HuH-7.5 (cell line): ENCODE measurements at regions not wholly inside any gene's neighbourhood (a gene's known extent, or its start where the extent isn't known, plus 50 kb on each side); places are given as distances from the start of the nearest gene placed in this dataset.

Experiments used
- DNase-seq: peaks from one replicate; pipeline ENCODE4 v3.0.0; 2011; ENCODE audit warnings: low spot score

- no peak for DNase-seq
These were observed 93.3 kb downstream of the EDN1 start for GRCh38 chr6:12383448-12383847.

DNA sequence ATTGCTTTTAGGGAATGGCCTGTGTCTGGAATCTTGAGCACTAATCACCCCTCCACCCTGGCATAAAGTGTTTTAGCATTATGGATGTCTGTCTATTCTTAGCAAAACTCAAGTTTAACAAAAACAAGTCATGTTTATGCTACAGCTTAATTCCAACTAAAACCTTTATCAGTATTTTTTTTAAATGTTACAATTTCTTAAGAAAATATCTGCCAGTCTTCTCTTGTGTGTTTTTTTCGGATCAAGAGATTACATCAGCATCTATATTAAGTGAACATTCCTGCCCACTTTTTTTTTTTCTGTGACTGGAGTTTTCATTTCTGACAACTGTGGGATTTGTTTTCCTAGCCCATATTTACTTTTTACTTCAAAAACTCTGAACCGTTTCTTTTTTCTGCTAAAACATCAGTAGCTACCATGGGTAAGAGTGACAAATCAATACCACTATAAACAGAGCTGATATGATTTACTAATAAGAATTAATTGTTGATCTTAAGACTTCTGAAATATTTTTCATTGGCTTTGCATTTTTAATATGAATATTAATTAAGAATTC is 94.3 kb downstream of the EDN1 start:
- no peak for DNase-seq

GRCh38 chr6:12385316-12385715 is 95.2 kb downstream of the EDN1 start:
- DNase-seq, result no peak

- no peak for DNase-seq
These were observed 96.7 kb downstream of the EDN1 start for GRCh38 chr6:12386816-12387215.

DNA sequence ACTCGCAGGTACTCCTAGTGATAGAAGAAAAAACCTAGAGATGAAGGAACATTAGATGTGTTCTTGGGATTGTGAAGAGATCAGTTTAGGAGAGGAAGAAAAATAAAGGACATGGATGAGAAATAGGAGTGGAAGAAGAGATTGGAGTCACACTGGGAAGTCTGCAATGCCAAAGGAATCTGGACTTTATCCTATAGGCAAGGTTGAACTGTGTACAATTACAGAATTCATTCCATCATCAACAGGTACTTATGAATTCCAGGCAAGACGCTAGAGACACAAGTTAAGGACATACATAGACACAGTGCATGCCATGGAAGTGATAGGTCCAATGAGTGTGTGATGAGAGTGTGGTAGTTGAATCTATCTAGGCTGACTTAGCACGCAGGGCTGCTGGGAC is 101.3 kb downstream of the EDN1 start:
- no peak for DNase-seq

- no peak for DNase-seq
These were observed 102.3 kb downstream of the EDN1 start for GRCh38 chr6:12392490-12392889.

- no peak for DNase-seq
These were observed 102.9 kb downstream of the EDN1 start for GRCh38 chr6:12393100-12393499.

DNA sequence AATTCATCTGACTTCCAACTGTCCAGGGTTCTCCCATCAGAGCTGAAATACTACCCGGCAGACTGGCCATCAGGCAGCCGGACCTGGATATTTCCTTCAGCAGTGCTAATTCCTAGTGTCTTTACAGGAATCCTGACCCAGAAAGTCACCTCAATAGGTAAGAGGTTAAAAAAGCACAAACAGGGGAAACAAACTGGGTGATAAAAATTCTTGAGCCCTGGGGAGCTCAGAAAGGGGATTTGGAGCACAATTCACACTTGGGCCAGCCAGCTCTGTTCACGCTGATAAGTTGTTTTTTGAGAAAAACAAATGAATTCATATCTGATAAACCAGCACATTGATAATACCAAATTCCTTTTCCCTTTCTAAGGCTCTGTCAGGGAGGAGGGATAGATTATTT is 104.0 kb downstream of the EDN1 start:
- no peak for DNase-seq

- DNase-seq, result no peak
These were observed 105.7 kb downstream of the EDN1 start for GRCh38 chr6:12395898-12396297.

DNA sequence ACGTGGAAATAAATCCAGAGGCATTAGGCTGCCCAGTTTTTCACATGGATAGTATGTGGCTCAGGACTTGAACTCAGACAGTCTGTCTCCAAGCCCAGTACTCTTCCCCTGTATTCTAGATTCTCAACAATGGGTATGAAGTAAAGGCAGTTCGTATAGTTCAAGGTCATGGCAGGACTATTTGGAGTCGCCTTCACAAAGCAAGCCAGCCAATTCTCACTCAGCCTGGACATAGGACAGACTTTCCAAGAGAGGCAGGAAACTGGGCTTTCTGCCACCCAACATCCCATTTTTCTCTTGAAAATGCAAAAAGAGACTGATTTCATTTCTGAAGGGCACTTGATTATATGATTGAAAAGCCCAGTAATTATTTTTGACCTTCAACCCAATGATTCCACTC is 111.0 kb downstream of the EDN1 start:
- DNase-seq, result no peak

GRCh38 chr6:12403201-12403826 is 113.2 kb downstream of the EDN1 start:
- no peak for DNase-seq

- DNase-seq, result no peak
These were observed 113.9 kb downstream of the EDN1 start for GRCh38 chr6:12403947-12404647.

DNA sequence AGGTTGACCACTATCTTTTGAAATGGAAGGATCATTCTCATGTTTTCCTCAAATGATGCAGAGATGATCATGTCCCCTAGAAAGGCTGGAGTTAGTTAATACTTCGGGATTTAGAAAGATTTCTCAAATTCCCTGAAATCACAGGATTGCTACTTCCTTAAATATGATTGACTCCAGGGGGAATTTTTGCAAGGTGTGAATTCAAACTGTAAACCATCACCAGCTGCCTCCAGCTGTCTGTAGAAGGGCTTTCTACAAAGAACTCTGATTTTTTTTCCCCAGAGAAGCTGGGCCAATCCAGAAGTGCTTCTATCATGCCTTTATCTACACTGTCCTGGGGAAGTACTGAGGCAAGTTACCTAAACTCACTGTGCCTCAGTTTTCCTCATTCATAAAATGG is 114.5 kb downstream of the EDN1 start:
- DNase-seq, result no peak

DNA sequence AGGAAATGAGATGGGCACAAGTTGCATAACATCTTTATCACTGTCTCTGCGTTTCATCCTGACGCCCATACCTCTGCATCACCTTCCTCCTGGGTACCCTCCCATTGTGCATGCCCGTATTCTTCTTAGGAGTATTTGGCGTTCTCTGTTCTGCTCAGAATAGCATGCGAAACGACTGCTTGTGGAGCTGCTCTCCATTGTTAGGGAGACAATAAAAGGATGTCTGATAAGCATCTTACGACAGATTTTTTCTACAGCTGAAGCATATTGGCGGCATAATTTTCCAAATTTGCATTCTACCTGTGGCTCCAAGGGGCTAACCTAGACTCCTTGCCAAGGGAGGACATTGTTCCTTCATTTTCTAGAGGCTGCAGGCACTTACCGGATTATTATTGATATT is 118.6 kb downstream of the EDN1 start:
- no peak for DNase-seq

DNA sequence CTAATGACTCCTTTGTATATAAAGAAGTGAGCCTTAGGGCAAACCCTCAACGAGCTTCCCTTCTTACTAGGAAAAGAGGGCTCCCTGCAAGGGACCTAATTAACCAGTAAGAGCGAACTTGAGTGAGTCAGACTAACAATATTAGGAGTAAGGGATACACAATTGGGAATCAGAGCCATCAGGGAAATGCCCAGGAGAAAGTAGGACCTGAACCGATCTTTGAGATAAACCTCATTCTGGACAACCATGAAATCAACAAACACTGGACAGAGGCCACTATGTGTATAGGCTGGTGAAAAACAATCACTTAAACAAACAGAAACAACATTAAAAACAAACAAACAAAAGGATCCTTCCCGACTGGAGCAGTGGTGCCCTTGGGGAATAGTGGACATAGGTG is 120.8 kb downstream of the EDN1 start:
- DNase-seq, result no peak

GRCh38 chr6:12414096-12414675 is 124.0 kb downstream of the EDN1 start:
- no peak for DNase-seq

DNA sequence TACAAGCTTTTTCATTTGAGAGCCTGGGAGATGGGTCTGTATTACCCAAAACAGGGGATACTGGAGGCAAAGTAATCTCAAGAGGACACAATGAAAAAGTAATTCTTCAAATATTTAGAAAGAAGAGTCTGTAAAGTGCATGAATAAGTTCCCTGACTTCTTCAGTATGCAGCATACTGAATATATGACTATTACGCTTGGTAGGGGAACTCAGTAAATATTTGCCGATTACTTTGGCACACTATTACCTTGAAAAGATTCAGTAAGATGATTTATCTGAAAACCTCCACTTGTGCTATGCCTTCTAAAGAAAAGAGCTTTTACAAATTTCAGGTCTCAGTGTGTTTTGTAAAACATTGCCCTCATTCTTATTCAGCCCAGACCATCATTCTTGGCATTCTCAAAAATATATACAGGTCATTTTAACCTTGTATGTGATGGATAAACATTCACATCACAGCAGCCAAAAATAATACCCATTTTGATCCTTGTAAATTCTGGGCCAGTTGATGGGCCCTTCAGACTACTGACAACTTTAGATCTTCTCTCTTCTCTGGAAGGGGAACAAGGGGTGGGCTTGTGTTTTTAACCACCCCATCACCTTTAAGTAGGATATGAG is 125.9 kb downstream of the EDN1 start:
- no peak for DNase-seq

GRCh38 chr6:12417191-12417590 is 127.0 kb downstream of the EDN1 start:
- no peak for DNase-seq

DNA sequence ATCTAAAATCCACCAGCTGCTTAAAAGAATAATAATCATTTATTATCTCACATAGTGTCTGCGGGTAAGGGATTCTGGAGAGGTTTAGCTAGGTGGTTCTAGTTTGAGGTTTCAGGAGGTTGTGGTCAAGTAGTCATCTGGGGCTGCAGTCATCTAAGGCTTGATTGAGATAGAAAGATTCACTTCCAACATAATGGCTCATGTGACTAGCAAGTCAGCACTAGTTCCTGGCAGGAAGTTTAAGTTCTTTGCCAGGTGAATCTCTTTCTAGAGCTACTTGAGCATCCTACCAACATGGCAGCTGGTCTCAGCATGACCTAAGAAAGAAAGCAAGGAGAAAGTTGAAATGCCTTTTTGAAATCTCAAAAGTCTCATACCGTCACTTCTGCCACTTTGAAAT is 128.8 kb downstream of the EDN1 start:
- DNase-seq, result no peak

DNA sequence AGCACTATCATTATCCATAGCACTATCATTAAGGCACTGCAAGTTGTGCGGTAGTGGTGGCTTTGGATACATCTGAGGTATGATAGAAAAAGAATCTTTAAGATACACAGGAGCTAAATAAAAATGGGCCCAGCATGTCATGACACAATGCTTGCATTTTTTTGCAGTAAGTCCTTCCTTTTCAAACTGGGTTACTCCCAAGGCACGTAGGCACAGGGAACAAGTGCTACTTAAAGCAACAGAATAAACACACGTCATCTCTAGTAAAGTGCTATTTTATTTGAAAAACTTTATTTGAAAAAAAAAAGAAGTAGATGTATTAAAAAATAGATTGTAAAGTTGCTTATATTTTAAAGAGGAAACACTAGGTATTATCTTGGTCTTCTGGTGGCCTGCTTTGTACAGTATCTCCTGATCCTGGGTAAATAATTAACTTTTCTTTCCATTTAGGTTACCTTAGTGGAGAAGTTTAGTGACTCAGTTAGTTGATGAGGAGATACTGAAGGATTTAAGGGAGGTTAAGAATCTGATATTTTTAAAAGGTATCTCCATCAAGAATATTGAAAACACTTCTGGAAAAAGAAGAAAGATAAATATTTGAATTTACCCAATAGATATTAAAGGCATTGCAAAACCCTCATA is 129.6 kb downstream of the EDN1 start:
- DNase-seq, result no peak

GRCh38 chr6:12420626-12421025 is 130.5 kb downstream of the EDN1 start:
- DNase-seq, result no peak

DNA sequence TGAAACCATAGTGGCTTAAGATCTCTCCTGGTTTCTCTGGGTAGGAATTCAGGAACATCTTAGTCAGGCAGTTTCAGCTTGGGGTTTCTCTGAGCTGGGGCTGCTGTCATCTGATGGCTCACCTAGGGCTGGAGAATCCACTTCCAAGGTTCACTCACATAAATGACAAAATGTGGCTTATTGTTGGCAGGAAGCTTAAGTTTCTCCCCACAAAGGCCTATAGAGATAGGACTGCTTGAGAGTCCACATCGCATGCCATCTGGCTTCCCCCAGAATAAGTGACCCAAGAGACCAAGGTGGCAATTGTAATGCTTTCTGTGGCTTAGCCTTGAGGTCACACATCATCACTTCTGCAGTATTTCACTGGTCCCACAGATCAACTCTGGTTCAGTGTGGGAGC is 131.4 kb downstream of the EDN1 start:
- no peak for DNase-seq

- DNase-seq, result no peak
These were observed 132.7 kb downstream of the EDN1 start for GRCh38 chr6:12422848-12423247.
